ENCODE measurements at regions not wholly inside any gene's neighbourhood (a gene's known extent, or its start where the extent isn't known, plus 50 kb on each side); places are given as distances from the start of the nearest gene placed in this dataset.
A peak's percentile ranks its signal among the peaks of the same experiment; 100 is the strongest.
"Not testable (repeated sequence)": the region's sequence is repeated elsewhere in the genome, so short reads cannot be mapped to it uniquely, and the experiment has no call there.

DNA sequence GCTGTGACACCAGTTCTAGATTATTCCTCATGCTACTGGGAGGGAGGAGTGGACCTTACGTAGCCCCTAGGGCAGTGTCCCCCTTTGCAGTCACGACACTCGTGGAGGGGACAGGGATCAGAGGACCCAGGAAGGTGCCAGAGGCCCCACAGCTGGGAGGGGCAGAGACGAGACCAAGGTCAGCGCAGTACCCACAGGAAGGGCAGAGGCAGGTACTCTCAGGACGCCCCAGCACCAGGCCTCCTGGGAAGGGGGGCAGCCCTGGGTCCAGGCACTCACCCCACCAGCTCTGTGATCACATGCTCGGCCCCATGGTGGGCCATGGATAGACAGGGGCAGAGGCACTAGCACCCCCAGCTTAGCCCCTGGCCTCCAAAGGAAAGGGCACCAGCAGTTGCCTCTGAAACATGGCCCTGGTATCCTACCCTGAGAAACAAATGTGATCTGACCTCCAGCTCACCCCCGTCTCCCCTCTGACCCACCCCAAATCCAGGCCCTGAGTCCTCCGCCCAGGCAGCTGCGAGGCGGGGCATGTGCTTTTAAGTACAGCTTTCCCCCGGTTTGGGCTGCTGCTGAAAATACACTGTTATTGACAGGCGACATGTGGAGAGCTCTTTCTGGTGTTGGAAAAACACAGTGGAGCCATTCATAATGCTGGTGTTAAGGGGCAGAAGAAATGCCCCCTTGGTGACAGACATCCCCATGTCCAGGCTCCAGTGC is 361.9 kb downstream of the C16orf95 start:
- Mint-ChIP-seq H3K36me3 (no peaks in the 10 kb centered on the region), H3K9me3 (peaks cover 0 to 9% (median 0%) of the 10 kb centered on the region in 9 donors), H3K27me3 (peaks cover 5 to 31% (median 22%) of the 10 kb centered on the region in 5 donors), H3K4me1 (peaks cover 3 to 10% (median 7%) of the 10 kb centered on the region in 4 donors), H3K4me3 (no peak overlapping the region), H3K27ac (no peak overlapping the region)
- ATAC-seq (no peak), DNase-seq (no peak)
- POLR2A ChIA-PET = no interaction called here

DNA sequence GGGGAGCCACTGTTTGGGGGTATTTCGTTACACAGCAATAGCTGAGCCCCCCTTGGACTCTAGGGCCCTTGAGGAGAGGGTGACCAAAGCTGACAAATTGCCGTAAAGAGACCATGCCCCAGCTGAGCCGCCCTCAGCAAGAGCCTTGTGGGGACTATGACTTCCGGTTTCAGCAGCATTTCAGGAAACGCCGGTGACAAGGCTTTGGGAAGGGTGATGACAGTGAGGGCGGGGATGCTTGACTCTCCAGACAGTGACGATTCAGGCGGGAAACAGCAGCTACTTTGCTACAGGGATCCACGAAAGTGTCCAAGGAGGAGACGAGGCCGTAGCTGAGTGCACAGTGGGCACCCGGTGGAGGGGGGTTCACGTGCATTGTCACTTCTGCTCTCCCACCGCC is 360.8 kb downstream of the C16orf95 start:
- Mint-ChIP-seq H3K9me3 (peaks cover 0 to 9% (median 0%) of the 10 kb centered on the region in 9 donors), H3K4me3 (peak overlapping the region in 5 of 10 donors; percentile 22 to 60 (median 36)), H3K27me3 (peaks cover 5 to 33% (median 25%) of the 10 kb centered on the region in 5 donors), H3K4me1 (peaks cover 3 to 10% (median 7%) of the 10 kb centered on the region in 4 donors), H3K36me3 (no peaks in the 10 kb centered on the region), H3K27ac (no peak overlapping the region)
- no peak for DNase-seq
- no peak for ATAC-seq
- POLR2A ChIA-PET = no interaction called here

DNA sequence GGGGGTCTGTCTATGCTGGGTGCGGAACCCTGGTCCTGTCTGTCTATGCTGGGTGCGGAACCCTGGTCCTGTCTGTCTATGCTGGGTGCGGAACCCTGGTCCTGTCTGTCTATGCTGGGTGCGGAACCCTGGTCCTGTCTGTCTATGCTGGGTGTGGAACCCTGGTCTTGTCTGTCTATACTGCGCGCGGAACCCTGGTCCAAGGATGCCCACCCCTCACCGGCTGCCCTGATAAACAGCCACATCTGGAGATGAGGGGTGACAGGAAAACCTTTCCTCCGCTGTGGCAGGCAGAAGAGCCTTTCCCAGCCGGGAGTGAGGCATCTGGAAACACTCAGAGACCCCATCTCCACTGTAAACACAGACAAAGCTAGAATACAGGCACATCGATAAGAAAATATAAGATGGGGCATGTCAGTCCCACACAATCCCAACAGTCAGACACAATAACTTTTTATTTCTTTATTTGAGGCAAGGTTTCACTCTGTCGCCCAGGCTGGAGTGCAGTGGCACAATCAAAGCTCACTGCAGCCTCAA is 359.5 kb downstream of the C16orf95 start:
- H3K27me3 Mint-ChIP-seq = peaks cover 2 to 40% (median 27%) of the 10 kb centered on the region in 5 donors
- DNase-seq, H3K4me1 Mint-ChIP-seq, ATAC-seq, H3K4me3 Mint-ChIP-seq, H3K9me3 Mint-ChIP-seq, H3K36me3 Mint-ChIP-seq, H3K27ac Mint-ChIP-seq, POLR2A ChIA-PET: not testable (repeated sequence)

DNA sequence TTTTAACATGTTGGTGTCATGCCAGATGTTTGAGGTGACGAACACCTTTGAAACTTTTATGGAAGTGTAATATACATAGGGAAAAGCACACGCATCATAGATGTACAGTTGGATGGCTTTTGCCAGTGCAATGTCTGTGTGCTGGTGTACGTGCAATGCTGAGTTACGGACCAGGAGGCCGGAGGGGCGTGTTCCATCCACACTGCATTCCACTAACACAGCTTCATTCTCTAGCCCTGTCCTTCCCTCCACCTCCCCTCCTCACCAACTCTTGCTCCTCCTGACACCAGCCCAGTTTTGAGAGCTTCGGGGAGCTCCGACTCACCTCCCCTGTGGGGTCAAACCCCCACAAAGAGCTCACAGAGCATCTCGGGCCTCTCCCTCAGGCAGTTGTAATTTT is 358.8 kb downstream of the C16orf95 start:
- Mint-ChIP-seq H3K27me3 (peaks cover 2 to 36% (median 27%) of the 10 kb centered on the region in 5 donors), H3K27ac (no peak overlapping the region), H3K4me3 (no peak overlapping the region), H3K36me3 (no peaks in the 10 kb centered on the region), H3K9me3 (peaks cover 0 to 2% (median 0%) of the 10 kb centered on the region in 9 donors), H3K4me1 (peaks cover 3 to 10% (median 7%) of the 10 kb centered on the region in 4 donors)
- ATAC-seq (no peak), DNase-seq (no peak)
- POLR2A ChIA-PET = no interaction called here

DNA sequence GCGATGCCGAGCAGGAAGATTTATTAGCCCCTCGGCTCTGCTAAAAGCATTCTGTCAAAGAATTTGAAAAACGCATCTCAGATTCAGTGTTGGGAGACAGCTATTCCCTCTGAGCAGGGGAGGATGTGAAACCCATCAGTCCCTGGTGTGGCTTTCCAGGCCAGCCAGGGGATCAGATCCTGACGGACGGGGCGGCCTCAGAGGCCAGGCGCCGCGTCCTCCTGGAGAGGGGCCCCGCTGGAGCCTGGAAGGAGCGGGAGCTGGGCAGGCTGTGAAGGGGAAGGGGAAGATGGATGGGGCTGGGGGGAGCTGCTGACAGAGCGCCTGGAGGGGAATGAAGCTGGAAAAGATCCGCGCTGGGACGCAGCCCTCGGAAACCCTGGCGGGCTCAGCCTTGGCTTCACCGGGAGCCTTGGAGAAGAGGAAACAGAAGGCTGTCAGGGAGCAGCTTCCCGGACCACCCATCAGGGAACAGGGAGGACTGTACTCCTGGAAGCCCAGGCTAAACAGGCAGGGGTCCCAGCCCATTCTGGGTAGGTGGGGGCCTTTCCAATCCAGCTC is 358.0 kb downstream of the C16orf95 start:
- POLR2A ChIA-PET = no interaction called here
- H3K27ac Mint-ChIP-seq = no peak overlapping the region
- DNase-seq (no peak), ATAC-seq (no peak)
- peaks cover 3 to 10% (median 7%) of the 10 kb centered on the region in 4 donors for H3K4me1 Mint-ChIP-seq
- H3K27me3 Mint-ChIP-seq = peaks cover 4 to 36% (median 26%) of the 10 kb centered on the region in 5 donors
- peaks cover 0 to 2% (median 0%) of the 10 kb centered on the region in 9 donors for H3K9me3 Mint-ChIP-seq
- H3K4me3 Mint-ChIP-seq = no peak overlapping the region
- H3K36me3 Mint-ChIP-seq = no peaks in the 10 kb centered on the region

DNA sequence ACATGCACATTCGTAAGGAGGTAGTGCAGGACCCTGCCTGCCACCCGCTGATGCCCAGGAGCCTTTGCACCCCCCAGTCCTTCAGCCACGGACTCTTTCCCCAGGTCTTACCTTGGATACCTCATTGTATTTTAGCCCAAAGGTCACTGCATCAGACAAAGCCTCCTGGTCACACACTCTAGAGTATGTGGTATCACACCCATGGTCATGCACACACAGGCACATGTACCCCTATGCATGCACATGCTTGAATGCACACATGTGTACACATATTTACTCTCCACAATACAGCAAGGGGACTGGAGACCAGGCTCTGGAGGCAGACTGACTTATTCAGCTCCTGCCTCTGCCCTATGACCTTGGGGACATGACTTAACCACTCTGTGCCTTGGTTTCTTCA is 357.5 kb downstream of the C16orf95 start:
- Mint-ChIP-seq H3K36me3 (no peaks in the 10 kb centered on the region), H3K4me3 (no peak overlapping the region), H3K4me1 (peaks cover 3 to 10% (median 7%) of the 10 kb centered on the region in 4 donors), H3K27me3 (peaks cover 4 to 36% (median 26%) of the 10 kb centered on the region in 5 donors), H3K9me3 (peaks cover 0 to 2% (median 0%) of the 10 kb centered on the region in 9 donors), H3K27ac (no peak overlapping the region)
- ATAC-seq (no peak), DNase-seq (no peak)
- POLR2A ChIA-PET = no interaction called here

DNA sequence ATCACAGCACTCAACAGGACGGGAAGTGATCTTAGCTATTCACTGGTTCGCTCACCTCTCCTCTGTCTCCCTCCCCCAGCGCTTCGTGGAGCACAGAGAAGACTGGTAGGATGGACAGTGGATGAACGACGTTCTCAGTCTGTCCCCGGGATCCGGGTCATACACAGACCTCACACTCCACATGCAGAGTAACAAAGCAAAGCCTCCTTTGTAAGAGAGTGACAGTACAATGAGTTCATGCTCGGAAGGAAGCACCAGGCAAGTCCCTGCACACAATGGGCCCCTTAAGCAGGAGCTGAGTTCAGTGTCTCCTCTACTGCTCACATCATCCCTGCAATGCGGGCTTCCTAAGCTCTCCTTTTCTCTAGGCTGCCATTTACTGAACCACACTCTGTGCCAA is 356.9 kb downstream of the C16orf95 start:
- Mint-ChIP-seq H3K4me1 (peaks cover 3 to 10% (median 7%) of the 10 kb centered on the region in 4 donors), H3K4me3 (no peak overlapping the region), H3K36me3 (no peaks in the 10 kb centered on the region), H3K27ac (no peak overlapping the region), H3K9me3 (peaks cover 0 to 2% (median 0%) of the 10 kb centered on the region in 9 donors), H3K27me3 (peaks cover 4 to 36% (median 26%) of the 10 kb centered on the region in 5 donors)
- DNase-seq (no peak), ATAC-seq (no peak)
- POLR2A ChIA-PET = no interaction called here

DNA sequence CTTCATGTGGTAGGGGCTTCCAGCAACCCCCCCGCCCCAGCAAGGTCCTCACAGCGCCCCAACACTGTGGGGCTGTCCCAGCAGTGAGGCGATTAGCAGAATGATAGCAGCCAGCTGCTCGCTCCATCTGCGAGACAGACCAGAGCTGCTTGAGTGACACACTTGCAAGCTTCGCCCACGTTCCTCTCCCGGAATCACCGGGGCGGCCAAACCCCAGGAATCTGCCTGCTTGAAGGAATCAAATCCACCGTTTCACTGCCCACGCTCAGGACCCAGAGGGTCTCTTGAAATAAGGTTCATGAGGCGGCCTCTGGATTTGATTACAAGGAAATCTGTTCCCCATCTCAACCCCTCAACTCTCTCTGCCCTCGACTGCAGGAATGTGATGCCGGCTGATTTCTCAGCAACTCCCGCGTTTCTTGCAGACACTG is 356.0 kb downstream of the C16orf95 start:
- H3K27me3 Mint-ChIP-seq = peaks cover 4 to 34% (median 24%) of the 10 kb centered on the region in 5 donors
- peaks cover 2 to 7% (median 6%) of the 10 kb centered on the region in 4 donors for H3K4me1 Mint-ChIP-seq
- POLR2A ChIA-PET = no interaction called here
- DNase-seq = no peak
- peaks cover 0 to 2% (median 0%) of the 10 kb centered on the region in 9 donors for H3K9me3 Mint-ChIP-seq
- no peak overlapping the region for H3K4me3 Mint-ChIP-seq
- no peak overlapping the region for H3K27ac Mint-ChIP-seq
- H3K36me3 Mint-ChIP-seq = no peaks in the 10 kb centered on the region
- ATAC-seq = no peak

DNA sequence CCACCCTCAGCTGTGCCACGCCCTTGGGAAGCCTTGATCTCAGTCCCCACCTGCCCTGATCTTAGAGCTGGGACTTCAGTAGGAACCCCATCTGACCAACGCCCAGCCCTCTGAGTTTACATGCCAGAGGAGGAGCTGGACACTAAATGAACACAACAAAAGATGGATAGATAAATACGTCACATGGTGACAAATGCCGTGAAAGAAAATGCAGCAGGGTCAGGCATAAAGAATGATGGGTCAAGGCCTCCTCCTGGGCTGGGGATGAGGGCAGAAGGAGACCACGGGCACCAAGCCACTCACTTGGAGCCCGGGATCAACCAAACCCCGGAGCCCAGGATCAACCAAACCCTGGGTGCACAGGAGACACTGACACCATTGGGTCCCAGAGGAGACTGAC is 354.9 kb downstream of the C16orf95 start:
- Mint-ChIP-seq H3K9me3 (peaks cover 0 to 2% (median 0%) of the 10 kb centered on the region in 9 donors), H3K27me3 (peaks cover 4 to 34% (median 18%) of the 10 kb centered on the region in 5 donors), H3K27ac (no peak overlapping the region), H3K4me3 (no peak overlapping the region), H3K4me1 (no peaks in the 10 kb centered on the region), H3K36me3 (no peaks in the 10 kb centered on the region)
- DNase-seq (no peak), ATAC-seq (no peak)
- POLR2A ChIA-PET = no interaction called here

DNA sequence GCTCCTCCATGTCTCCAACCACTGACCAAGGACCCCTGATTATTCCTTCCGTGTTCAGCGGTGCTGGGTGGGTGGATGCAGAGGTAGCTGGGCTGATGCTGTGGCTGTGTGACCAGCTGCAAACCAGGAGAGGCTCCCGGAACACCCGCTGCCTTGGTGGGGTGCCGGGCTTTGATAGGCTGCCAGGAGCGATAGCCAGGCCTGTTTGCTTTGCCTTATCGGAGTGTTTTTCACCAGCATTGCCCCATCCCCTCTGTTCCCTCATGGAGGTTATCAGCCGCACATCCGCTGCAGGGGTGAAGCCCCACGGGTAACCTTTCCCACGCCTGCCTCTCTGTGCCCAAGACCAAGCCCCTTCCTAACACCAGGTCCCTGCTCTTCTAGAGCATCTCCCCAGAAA is 354.3 kb downstream of the C16orf95 start:
- POLR2A ChIA-PET = no interaction called here
- Mint-ChIP-seq H3K27me3 (peaks cover 4 to 34% (median 16%) of the 10 kb centered on the region in 5 donors), H3K36me3 (no peaks in the 10 kb centered on the region), H3K27ac (no peak overlapping the region), H3K9me3 (peaks cover 0 to 2% (median 0%) of the 10 kb centered on the region in 9 donors), H3K4me1 (no peaks in the 10 kb centered on the region), H3K4me3 (no peak overlapping the region)
- no peak for DNase-seq
- no peak for ATAC-seq

DNA sequence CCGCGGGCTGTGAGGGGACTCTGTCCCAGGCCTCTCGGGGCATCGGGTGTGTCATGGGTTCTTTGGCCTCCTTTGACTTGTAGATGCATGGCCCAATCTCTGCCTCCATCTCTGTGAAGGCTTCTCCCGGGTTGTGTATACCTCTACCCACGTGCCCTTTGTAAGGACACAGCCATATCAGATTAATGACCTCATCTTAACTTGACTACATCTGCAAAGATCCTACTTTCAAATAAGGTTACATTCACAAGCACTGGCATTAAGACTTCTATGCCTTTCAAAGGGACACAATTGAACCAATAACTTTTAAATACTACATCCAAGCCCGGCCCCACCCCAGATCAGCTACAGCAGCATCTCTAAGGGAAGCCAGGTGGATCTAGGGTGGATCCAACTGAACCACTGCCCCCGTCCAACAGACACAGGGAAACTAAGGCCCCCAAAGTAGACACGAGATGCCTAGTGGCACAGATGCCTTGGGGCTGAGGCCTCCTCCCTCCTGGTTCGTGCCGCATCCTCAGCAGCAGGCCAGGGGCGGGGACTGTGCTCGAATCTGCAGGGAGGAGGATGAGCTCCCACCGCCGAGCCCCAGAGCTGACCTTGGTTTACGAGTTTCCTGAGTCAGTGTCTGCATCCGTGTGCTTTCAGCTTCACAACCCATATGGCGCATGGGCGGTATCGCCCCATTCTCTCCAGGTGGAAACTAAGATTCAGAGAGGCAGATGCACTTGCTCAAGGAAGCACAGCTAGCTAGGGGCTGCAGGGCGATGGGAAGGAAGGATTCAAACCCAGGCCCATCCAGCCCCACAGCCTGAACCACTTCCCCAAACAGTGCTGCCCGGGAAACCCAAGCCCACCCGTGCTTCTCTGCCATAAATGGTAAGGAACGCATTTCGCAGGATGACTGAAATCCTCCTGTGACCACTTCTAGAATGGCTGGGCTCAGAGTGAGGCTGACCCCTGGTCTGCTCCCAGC is 353.3 kb downstream of the C16orf95 start:
- H3K27ac Mint-ChIP-seq = no peak overlapping the region
- H3K9me3 Mint-ChIP-seq = no peaks in the 10 kb centered on the region
- H3K36me3 Mint-ChIP-seq = no peaks in the 10 kb centered on the region
- no peak overlapping the region for H3K4me3 Mint-ChIP-seq
- POLR2A ChIA-PET = no interaction called here
- peaks cover 4 to 26% (median 8%) of the 10 kb centered on the region in 5 donors for H3K27me3 Mint-ChIP-seq
- no peak for ATAC-seq
- H3K4me1 Mint-ChIP-seq = no peaks in the 10 kb centered on the region
- DNase-seq = no peak

DNA sequence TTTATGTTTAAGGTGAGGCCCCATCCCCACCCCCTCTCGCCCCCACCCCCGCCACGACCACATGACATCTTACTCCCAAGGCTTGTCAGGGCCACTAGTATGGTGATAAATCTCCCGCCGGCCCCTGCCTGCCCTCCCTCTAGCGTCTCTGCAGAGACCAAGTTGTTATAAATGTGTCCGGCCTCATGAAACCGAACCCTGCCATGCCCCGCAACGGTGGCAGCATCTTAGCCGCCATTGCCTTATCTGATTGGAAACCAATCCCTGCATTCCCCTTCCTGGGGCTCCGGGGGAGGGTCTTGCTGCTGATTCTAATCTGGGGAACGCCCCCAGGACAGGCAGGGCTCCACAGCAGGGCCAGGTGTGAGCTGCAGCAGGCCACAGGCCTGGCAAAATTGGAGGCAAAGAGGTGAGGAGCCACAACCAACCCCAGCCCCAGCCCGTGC is 352.4 kb downstream of the C16orf95 start:
- H3K9me3 Mint-ChIP-seq = no peaks in the 10 kb centered on the region
- H3K4me1 Mint-ChIP-seq = no peaks in the 10 kb centered on the region
- H3K27me3 Mint-ChIP-seq = peaks cover 2 to 22% (median 6%) of the 10 kb centered on the region in 5 donors
- no peak for DNase-seq
- POLR2A ChIA-PET = no interaction called here
- H3K27ac Mint-ChIP-seq = no peak overlapping the region
- no peak for ATAC-seq
- H3K36me3 Mint-ChIP-seq = no peaks in the 10 kb centered on the region
- H3K4me3 Mint-ChIP-seq = no peak overlapping the region
